KG1 (cell line): ENCODE measurements at regions not wholly inside any gene's neighbourhood (a gene's known extent, or its start where the extent isn't known, plus 50 kb on each side); places are given as distances from the start of the nearest gene placed in this dataset.
"Not testable (repeated sequence)": the region's sequence is repeated elsewhere in the genome, so short reads cannot be mapped to it uniquely, and the experiment has no call there.

ENCODE experiments used
- DNase-seq: peaks from one replicate; lab custom pipeline; 2025; lab: John Stamatoyannopoulos, UW

DNA sequence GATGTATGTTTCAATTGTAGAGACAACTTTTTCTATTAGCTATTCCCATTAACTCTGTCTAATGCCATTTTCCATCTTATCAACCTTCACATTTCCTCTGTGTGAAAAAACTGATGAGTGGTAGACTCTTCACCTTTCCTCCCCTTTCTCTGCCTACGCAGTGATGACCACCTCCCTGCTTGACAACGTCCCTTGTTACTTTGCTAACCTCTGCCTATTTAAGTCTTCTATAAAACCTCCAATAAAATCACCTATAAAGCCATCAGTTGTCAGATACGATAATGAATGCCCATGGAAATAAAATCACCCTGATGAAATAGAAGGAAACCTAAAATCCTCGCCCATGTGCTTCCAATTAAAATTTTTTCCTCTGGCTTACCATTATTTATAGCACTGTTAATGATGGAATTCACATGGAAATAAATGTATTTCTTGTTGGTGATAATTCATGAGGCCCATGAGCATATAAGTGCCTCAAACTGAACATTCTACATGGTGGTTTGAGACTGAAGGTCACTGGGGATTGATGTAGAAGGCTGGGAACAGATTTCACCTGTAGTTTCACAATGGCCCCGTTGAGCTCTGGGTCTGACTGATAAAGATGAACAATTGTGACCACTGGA is 1454.0 kb upstream of the SEL1L start:
- DNase-seq: no peak

DNA sequence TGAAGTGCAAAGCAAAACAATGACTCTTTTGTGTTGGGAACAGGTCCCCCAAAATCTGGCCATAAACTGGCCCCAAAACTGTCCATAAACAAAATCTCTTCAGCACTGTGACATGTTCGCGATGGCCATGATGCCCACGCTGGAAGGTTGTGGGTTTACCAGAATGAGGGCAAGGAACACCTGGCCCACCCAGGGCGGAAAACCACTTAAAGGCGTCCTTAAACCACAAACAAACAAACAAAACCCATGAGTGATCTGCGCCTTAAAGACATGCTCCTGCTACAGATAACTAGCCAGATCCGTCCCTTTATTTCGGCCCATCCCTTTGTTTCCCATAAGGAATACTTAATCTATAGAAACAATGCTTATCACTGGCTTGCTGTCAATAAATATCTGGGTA is 1460.9 kb upstream of the SEL1L start:
- DNase-seq: not testable (repeated sequence)

DNA sequence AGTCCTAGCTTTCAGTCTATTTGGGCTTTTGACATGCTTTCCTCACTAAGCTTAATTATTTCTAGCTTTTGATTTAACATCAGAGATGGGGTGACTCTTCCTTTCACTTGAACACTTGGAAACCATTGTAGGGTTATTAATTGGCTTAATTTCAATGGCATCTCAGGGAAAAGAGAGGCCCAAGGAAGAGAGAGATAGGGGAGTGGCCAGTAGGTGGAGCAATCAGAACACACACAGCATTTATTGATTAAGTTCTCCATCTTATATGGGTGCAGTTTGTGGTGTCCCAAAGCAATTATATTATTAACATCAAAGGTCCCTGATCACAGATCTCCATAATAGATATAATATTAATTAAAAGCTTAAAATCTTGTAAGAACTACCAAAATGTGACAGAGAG is 1466.1 kb upstream of the SEL1L start:
- peak; percentile 14 for DNase-seq

DNA sequence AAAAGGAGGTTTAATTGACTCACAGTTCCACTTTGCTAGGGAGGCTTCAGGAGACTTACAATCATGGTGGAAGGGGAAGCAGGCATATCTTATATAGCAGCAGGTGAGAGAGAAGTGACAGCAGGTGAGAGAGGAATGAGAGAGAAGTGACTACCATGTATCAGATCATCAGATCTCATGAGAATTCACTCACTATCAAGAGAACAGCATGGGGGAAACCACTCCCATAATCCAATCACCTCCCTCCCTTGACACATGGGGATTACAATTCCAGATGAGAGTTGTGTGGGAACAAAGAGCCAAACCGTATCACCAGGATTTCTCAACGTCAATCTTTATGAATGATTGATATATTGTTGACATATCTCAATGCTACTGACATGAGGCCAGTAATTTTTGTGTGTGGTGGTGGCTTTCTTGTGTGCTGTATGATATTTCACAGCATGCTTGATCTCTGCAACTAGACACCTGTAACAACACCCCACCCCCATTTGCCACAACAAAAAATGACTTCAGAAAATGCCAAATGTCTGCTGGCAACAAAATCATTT is 1470.9 kb upstream of the SEL1L start:
- DNase-seq: no peak

DNA sequence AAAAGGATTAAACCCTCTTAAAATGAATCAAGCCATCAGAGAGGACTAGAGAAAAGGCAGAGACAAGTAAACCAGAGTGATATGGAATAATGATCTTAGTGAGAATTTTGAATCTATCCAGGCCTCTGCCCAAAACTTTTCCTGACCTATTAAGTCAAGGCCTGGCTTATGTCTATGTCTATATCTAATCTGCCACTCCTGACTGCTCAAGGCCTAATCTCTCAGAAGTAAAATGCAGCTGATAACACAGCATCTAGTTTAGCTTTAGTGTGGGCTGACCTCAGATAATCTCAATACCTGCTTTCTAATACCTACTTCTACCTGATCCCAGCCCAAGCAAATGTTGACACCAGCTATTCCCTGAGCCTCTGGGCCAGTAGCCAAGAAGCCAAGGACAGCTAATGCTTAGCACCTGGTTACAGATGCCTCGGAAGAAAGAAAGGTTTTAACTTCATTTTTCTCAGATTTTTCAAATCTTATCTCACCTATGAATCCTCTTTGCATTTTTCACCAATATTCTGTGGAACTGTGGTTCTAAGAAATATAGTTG is 1472.5 kb upstream of the SEL1L start:
- no peak for DNase-seq

DNA sequence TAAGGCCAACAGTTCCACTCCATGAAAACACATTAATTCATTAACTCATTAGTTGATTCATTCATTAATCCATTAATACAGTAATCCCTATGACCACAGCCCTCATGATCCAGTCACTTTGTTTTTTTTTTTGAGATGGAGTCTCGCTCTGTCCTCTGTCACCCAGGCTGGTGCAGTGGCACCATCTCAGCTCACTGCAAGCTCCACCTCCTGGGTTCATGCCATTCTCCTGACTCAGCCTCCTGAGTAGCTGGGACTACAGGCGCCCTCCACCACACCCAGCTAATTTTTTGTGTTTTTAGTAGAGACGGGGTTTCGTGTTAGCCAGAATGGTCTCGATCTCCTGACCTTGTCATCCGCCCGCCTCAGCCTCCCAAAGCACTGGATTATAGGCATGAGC is 1473.4 kb upstream of the SEL1L start:
- not testable (repeated sequence) for DNase-seq

DNA sequence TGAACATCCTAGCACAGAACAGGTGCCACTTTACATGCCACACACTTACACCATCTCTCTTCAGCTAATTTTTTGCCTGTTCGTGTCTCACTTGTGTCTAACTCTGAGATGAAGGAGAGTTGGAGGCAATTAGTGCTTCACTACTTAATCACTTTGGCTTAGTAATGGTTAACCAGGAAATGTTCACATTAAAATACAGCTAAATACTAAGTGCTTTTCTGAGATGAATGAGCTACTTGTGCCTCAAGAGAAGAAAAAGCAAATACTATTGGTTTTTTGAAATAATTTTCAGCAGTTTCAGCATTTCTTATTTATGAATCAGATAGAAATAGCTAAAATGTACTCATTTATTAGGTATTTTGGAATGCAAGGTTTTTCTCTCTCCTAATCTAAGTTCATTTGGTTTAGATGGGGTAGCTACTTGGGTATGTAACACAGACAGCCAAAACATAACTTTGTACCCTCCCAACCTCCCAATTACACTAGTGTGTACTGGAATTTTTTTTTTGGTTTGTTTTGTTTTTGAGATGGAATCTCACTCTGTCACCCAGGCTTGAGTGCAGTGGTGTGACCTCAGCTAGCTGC is 1474.1 kb upstream of the SEL1L start:
- no peak for DNase-seq

DNA sequence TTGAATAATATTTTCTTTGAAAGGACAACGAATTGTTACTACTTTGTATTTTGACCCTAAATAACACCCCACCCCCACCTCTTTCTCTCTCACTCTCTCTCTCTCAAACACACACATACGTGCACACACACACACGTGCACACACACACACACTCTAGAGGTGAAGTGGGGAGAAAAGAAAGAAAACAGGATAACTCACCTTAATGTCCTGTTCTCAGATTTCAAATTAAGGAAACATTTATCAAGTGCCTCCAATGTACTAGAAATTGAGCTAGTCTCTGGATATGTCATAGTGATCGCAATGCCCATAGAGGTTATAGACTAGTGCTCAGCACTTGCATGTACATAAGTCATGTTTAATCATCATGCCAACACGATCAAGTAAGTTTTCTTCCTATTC is 1483.6 kb upstream of the SEL1L start:
- no peak for DNase-seq

DNA sequence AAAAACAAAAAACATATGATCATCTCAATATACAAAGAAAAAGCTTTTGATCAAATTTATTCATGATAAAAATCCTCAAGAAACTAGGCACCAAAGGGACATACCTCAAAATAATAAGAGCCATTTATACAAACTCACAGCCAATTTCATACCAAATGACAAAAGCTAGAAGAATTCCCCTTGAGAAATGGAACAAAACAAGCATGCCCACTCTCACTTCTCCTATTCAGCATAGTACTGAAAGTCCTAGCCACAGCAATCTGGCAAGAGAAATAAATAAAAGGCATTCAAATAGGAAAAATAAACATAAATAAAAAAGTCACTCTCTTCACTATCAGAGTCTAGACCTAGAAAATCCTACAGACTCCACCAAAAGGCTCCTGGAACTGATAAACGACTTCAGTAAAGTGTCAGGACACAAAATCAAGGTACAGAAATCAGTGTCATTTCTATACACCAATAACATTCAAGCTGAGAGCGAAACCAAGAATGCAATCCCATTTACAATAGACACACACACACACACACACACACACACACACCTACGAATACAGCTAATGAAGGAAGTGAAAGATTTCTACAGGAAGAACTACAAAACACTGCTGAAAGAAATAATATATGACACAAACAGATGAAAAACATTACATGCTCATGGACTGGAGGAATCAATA is 1486.2 kb upstream of the SEL1L start:
- no peak for DNase-seq

DNA sequence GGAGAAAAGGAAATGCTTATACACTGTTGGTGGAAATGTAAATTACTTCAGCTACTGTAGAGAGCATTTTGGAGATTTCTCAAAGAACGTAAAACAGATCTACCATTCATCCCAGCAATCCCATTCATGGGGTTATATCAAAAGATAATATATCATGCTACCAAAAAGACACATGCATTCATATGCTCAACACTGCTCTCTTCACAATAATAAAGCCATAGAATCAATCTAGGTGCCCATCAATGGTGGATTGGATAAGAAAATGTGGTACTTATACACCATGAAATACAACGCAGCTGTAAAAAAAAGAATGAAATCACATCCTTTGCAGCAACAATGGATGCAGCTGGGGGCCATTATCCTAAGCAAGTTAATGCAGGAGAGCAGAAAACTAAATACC is 1487.7 kb upstream of the SEL1L start:
- DNase-seq: no peak

DNA sequence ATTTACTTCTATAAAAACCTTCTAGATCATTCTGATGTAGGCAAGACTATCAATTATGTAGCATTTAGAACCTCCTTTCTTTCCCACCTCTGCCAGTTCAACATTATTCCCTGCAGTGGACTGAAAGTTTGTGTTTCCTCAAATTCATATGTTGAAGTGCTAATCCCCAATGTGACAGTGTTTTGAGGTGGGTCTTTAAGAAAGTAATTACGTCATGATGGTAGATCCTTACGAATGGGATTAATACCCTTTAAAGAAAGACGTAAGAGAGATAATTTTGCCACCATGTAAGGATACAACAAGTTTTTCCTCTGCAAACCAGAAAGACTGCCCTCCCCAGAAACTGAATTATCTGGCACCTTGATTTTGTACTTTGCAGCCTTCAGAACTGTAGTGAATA is 1489.7 kb upstream of the SEL1L start:
- DNase-seq: no peak

DNA sequence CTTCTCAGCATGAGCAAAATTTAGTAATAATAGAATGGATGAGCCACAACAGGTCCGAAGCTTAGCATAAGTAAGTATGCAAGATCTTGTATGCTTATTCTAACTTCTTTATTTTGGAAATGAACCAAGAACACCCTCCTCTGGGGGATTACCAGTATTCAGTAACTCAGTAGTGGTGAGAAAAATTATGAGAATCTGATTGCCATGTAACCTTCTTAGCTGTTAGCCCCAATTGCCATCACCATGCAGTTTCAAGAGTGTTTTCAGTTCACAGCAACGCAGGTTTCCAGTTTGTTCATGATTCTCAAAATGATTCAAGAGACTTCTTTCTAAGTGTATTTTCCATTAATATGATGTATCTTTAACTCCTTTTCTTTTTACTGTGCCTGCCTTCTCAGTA is 1507.6 kb upstream of the SEL1L start:
- DNase-seq: no peak

DNA sequence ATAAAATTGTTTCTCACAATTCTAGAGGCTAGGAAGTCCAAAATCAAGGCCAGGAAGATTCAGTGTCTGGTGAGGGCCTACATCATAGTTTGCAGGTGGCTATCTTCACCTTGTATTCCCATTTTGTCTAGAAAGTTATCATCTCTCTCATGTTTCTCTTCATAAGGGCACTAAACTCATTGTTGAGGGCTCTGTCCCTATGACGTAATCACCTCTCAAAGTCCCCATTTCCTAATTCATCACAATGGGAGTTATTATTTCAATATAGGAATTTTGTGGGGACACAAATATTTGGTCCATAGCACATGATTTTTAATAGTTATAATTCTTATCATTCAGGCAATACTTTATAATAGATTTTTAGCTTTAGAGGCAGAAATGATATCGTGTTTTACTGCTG is 1509.2 kb upstream of the SEL1L start:
- no peak for DNase-seq

DNA sequence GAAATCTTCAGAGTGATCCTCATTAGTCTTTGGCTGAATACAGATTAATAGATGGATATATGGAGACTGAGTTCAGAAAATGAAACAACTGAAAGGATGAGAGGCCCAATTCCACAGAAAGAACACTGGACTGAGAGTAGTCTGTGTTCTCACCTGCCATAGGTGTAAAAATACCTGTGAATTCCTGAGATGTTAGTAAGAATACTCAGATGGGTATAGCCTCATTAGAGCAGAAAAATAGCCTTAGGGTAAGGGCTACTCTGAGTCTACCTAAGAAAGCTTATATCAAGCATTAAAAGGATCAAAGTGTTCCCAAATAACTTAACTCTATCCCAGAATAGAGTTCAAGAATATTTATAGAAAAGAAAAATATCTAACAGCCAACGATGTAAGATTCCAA is 1510.3 kb upstream of the SEL1L start:
- no peak for DNase-seq

DNA sequence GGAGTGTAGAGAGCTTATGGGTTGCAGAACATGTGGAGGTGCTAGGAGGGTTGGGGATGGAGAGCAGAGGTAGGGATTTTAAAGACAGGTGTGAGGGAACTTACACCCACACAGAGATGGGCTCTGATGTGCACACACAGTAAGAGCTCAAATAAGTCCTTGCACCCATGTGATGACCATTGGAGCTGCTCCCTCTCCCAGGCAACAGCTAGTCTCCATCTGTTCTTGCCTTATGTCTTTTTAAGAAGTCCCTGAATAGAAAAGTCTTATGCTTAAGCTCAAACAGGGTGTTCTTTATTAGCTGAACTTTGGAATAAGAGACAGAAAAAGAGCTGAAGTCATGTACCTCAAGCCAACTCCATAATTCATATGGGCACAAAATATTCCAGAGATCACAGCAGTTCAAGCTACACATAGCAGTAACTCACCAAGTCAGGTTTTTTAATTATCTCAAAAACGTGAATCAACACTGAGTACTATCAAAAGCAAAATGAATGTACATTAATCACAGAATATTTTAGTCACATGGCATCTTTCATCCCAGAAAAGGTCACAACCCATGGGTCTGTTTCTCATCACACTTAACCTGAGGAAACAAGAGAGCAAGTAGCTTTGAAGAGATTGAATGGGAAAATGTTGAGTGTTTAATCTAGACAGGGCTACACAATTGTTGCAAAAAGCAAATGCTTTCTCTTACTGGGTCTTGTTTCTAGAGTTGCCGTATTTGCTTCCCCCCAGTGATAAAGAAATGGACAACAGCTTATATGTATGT is 1513.6 kb upstream of the SEL1L start:
- DNase-seq: no peak

DNA sequence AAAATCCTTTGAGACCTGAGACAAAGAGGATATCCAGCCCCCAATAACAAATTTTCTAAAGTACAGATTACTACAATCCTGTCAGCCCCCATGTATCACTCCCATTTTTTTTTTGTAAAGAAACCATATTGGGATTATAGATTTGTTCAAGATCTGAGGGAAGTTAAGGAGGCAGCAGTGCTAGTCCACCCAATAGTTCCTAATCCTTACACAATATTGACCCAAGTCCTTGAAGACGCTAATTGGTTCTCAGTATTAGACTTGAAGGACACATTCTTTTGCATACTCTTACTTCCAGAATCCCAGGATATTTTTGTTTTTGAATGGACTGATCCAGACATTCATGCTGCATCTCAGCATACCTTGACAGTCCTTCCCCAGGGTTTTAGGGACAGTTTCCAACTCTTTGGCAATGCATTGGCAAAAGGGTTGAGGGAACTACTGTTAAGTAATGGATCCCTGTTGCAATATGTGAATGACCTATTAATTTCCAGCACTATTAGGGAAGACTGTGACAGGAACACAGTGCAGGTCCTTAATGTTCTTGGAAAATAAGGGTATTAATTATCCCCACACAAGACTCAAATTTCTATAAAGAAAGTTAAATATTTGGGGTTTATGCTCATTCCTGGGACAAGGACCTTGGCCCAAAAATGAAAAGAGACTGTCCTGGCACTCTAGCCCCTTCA is 1519.5 kb upstream of the SEL1L start:
- DNase-seq: no peak

DNA sequence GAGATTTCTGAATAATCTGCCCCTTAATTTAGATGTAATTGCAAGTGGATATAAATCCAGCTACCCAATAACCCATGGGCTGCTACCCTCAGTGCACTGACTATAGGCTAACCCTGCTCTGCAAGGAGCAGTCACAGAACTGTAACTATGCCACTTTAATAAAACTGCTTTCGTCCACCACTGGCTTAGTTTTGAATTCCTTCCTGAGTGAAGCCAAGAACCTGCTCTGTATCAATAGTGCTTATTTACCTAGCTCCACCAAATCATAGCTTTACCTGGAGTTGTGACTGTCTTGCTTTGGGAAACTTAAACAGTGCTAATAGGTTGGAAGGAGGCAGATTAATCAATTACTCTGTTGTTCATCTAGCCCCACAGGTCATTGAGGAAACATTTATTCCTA is 1524.4 kb upstream of the SEL1L start:
- no peak for DNase-seq

DNA sequence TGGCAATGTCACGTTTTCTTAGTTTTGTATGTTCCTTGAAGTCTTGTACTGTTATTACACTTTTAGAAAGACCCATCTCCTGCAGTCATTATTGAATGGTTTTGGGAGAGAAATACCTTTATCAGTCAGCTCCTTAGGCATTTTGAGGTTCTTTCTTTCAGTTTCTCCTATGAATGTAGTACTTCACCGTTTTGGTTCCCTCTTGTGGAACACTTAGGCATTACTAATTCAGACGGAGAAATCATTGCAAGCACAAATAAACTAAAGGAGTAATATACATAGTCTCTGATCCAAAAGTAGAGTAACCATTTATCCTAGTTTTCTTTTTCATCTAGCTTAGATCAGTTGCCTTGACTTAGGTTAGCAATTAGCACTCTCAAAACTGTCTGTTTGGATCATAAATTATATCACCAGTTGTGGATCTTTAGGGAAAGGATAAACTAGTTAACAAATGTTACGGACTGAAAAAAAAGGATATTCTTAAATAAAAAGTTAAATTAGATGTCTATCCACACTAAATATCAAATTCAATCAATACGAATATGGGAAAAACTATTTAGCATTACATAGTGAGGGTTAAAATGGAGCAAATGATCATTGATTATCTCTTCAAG is 1538.3 kb upstream of the SEL1L start:
- no peak for DNase-seq

DNA sequence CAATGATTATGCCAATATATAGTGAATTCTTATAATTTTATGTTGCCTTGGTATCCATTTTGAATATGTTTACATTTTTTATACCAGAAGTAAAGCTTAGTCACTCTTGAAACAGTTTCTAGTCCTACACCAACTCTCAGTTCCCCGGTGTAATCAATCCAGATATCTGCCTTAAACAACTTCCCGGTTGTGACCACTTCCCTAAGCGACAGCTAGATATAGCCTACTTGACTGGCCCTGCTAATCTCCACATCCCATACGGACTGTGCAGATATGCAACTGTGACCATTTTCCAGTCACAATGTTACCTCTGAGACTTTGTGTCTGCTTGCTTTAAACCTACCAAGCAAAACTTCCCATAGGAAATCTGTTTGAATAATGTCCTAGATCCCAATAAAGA is 1551.5 kb upstream of the SEL1L start:
- DNase-seq: peak; percentile 35

DNA sequence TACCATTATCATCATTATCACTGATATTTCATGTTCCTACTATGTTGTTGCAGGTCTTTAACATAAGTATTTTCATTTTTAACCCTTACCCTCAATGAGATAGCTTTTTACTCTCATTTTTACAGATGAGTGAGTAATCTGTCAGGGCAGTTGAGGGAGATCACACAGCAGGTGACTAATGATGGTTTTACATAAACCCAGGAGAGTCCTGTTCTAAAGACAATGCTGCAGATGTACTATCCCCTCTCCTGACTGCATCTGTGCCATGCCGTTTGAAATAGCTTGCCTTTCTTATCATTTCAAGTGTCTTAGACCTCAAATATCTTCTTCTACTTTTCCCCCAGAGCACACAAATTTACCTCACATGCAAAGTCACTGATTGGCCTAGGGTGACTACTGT is 1552.1 kb upstream of the SEL1L start:
- no peak for DNase-seq
